SIG-M5 (cell line): ENCODE measurements at regions not wholly inside any gene's neighbourhood (a gene's known extent, or its start where the extent isn't known, plus 50 kb on each side); places are given as distances from the start of the nearest gene placed in this dataset.
"Not testable (repeated sequence)": the region's sequence is repeated elsewhere in the genome, so short reads cannot be mapped to it uniquely, and the experiment has no call there.

Source experiments
- DNase-seq: peaks from one replicate; lab custom pipeline; 2025; lab: John Stamatoyannopoulos, UW

GRCh38 chr18:71233177-71233576 is 944.3 kb downstream of the SOCS6 start:
- DNase-seq: no peak

- DNase-seq: no peak
Measured at GRCh38 chr18:71223486-71223885, 934.6 kb downstream of the SOCS6 start.

- DNase-seq: no peak
Measured at GRCh38 chr18:71221405-71221804, 932.6 kb downstream of the SOCS6 start.

GRCh38 chr18:71212739-71213138 is 923.9 kb downstream of the SOCS6 start:
- DNase-seq: not testable (repeated sequence)

- no peak for DNase-seq
Measured at GRCh38 chr18:71212222-71212621, 923.4 kb downstream of the SOCS6 start.

GRCh38 chr18:71209944-71210343 is 921.1 kb downstream of the SOCS6 start:
- no peak for DNase-seq

- no peak for DNase-seq
Measured at GRCh38 chr18:71194438-71194837, 905.6 kb downstream of the SOCS6 start.

GRCh38 chr18:71189581-71189980 is 900.7 kb downstream of the SOCS6 start:
- no peak for DNase-seq

GRCh38 chr18:71168557-71169145 is 879.8 kb downstream of the SOCS6 start:
- DNase-seq: no peak

GRCh38 chr18:71136487-71136886 is 847.6 kb downstream of the SOCS6 start:
- no peak for DNase-seq

- no peak for DNase-seq
Measured at GRCh38 chr18:71134122-71134521, 845.3 kb downstream of the SOCS6 start.

- DNase-seq: no peak
Measured at GRCh38 chr18:71131918-71132317, 843.1 kb downstream of the SOCS6 start.

GRCh38 chr18:71130351-71130750 is 841.5 kb downstream of the SOCS6 start:
- no peak for DNase-seq

GRCh38 chr18:71125581-71125980 is 836.7 kb downstream of the SOCS6 start:
- DNase-seq: no peak

GRCh38 chr18:71116535-71116934 is 827.7 kb downstream of the SOCS6 start:
- no peak for DNase-seq

- no peak for DNase-seq
Measured at GRCh38 chr18:71115261-71115660, 826.4 kb downstream of the SOCS6 start.

- DNase-seq: no peak
Measured at GRCh38 chr18:71114550-71115210, 825.8 kb downstream of the SOCS6 start.

- no peak for DNase-seq
Measured at GRCh38 chr18:71107244-71107643, 818.4 kb downstream of the SOCS6 start.

- DNase-seq: no peak
Measured at GRCh38 chr18:71106701-71107100, 817.9 kb downstream of the SOCS6 start.

GRCh38 chr18:71105994-71106546 is 817.2 kb downstream of the SOCS6 start:
- no peak for DNase-seq

GRCh38 chr18:71105078-71105819 is 816.4 kb downstream of the SOCS6 start:
- DNase-seq: no peak

GRCh38 chr18:71079606-71080005 is 790.8 kb downstream of the SOCS6 start:
- DNase-seq: no peak

- DNase-seq: no peak
Measured at GRCh38 chr18:71077451-71077850, 788.6 kb downstream of the SOCS6 start.
